ENCODE measurements at regions not wholly inside any gene's neighbourhood (a gene's known extent, or its start where the extent isn't known, plus 50 kb on each side); places are given as distances from the start of the nearest gene placed in this dataset.
A peak's percentile ranks its signal among the peaks of the same experiment; 100 is the strongest.

DNA sequence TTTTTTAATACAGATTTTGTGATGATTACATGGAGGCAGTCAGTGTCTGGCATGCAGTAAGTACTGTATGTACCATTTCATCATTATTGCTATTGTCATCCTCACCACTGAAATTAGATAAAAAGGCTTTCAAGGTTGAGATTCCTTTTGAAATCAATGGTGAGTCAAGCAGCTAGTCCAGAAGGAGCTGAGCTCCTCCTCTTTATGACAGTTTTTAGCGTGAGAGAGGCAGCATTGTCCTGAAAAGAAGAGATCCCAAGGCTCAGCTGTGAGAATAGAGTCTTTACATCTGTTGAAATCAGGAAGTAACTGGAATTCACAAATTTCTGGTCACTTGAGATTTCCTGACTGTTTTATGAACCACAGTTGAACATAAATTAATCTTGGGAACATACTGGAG, 161.9 kb downstream of the PAX1 start:
- no peak for ATAC-seq
- no peak for DNase-seq
- intact Hi-C loops (cut with DNase I), result no loop called here

DNA sequence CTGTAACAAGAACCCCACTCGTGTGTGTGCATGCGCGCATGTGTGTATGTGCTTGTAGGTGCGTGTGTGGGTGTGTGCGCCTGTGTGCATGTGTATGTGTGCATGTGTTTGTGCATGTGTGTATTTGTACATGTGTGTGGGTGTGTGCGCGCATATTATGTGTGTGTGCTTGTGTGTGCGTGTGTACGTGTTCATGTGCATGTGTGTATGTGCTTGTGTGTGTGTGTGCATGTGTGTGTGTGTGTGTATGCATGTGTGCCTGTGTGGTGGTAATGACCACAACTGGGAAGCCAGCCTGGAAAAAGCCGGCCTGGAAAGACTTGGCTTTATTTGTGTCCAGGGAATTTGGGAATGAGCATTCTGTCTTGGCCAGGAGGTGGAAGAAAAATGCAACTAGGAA, 157.5 kb downstream of the PAX1 start:
- ATAC-seq (no peak), DNase-seq (no peak)
- intact Hi-C loops (cut with DNase I), result no loop called here

DNA sequence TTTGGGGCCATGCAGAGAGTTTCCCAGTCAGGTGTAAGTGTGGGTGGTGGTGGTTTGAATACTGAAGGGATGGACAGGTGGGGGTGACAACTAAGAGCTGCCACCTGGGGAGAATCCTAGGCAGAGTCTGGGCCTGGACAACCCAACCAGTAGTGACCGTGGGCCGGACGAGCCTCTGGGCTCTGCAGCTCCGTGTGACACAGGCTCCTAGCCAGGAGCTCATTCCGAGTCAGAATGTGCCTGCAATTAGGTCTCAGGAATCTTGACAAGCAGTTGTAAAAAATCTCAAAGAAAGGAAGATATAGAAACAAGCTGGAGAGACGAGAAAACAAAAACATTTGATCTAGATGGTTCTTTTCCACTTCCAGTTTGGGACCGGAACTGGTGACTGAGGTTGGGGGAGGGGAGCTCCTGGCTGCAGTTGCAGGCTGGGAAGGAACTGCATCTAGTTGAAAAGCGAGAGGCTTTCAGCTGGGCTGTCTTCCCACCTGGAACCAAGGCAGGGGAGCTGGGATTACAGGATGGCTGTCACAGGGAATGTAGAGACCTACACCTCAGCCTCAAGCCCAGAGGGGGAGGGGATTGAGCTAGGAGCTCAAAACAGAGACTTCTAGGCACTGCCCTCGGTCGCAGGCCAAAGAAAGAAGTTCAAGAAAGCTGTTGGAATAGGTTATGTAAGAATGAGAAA, 156.9 kb downstream of the PAX1 start:
- DNase-seq (no peak), ATAC-seq (no peak)
- intact Hi-C loops (cut with DNase I), result no loop called here

DNA sequence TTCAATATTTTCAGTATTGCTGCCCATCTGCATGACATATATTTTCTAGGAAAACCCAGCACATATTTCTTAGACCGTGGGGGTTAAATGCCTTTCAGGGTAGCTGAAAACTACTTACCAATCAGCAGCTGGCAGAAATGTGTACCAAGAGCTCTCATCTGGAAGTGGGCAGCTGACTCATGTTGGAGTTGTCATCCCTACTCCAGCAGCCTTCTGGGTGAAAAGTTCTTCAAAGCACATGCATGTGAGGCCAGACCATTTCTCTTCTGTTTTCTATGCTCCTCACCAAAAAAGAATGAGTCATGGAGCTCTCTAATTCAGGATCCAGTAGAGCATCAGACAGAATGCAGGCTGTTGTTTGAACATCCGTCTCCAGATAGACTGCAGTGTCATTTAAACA, 135.5 kb downstream of the PAX1 start:
- DNase-seq (no peak), ATAC-seq (no peak)
- intact Hi-C loops (cut with DNase I), result no loop called here

DNA sequence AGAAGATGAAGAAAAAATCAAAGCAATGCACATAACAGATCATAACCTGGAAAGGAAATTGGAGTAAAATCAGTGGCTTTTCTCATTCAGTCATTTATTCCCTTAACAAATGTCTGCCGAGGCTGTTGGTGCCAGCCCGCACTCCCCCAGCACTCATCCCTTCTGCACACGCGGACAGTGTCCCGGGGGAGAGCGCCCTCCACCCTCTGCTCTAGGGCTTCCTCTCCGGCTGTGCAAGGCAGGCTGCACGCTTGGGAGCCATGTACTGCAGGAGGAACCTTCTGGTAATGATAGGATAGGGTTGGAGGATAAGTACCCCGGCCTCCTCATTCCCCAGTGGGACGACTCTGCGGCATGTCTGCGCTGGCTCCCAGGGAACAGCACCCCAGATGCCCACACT, 134.5 kb downstream of the PAX1 start:
- ATAC-seq (no peak), DNase-seq (no peak)
- intact Hi-C loops (cut with DNase I), result loop anchor here in 1 of 2 donors (10.0 kb wide), 1 partner anchor 65 kb away; no protein-coding TSS in a partner anchor

DNA sequence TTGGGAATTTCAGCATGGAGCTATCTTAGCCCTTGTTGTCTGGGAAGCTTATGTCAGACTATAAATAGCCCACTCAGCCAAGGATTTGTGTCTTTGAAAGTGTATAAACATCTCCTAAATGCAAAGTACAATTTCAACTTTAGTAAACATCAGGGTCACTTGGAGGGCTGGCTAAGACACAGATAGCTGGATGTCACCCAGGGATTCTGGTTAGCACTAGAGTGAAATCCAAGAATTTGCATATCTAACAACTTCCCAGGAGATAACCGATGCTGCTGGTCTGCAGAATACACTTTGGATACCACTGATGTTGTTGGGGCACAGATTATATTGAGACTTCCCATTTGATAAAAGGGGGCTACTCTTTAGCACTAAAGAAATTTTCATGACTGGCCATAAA, 130.9 kb downstream of the PAX1 start:
- ATAC-seq (no peak), DNase-seq (no peak)
- intact Hi-C loops (cut with DNase I), result loop anchor here in 1 of 2 donors (10.0 kb wide), 1 partner anchor 62 kb away; no protein-coding TSS in a partner anchor

DNA sequence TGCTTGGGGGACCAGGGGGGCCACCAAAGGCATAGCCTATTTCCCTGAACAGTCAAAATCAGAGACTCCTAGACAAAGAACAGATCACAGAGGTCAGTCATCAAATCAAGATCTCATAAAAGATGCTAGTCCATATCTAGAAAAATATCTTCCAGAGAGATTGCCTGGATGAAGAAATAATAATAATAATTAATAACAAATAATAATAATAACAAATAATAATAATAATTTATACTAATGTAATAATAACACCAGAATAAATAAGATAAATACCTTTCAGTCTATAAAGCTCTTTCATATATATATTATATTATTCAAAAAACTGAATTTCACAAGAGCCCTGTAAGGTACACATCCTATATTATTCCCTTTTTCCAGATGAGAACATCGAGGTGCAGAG, 129.6 kb downstream of the PAX1 start:
- intact Hi-C loops (cut with DNase I), result loop anchor here in 1 of 2 donors (10.0 kb wide), 1 partner anchor 60 kb away; no protein-coding TSS in a partner anchor
- ATAC-seq, result no peak
- DNase-seq, result no peak

DNA sequence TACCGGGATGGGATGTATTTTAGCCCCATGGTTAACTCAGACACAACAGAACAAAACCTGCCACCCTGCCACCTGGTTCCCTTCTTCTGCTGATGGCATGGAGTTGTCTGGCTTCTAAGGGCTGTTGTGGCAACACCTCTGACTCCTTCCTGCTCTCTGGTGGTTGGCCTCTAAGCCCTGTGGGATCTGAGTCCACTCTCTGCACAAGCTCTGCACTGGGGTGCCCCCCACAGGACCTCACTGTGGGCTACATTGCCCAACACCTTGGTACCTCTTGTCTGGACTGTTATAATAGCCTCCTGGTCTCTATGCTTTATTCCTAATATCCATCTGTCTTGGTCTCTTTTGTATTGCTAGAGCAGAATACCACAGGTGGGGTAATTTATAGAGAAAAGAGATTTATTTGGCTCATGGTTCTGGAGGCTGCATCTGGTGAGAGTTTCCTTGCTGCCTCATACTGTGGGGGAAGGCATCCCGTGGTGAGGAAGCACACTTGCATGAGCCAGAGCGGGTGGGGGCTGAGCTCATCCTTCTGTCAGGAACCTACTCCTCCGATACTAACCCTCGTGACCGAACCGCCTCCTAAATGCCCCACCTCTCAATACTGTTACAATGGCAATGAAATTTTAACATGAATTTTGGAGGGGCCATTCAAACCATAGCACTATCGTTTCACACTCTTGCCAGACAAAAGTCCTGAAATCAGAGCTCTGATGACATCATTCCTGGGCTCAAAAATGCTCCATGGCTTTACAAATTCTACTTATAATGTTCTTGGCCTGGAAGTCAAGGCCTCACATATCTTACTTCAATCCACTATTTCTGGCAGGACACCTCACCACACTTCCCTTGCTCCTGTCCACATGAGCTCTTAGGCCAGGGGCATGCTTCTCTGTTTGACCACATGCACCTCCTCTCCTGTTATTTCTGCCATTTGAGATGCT, 127.2 kb downstream of the PAX1 start:
- ATAC-seq, result peak in 1 of 2 donors; percentile 25
- intact Hi-C loops (cut with DNase I), result loop anchor here in 1 of 2 donors (10.0 kb wide), 1 partner anchor 58 kb away; no protein-coding TSS in a partner anchor
- no peak for DNase-seq

DNA sequence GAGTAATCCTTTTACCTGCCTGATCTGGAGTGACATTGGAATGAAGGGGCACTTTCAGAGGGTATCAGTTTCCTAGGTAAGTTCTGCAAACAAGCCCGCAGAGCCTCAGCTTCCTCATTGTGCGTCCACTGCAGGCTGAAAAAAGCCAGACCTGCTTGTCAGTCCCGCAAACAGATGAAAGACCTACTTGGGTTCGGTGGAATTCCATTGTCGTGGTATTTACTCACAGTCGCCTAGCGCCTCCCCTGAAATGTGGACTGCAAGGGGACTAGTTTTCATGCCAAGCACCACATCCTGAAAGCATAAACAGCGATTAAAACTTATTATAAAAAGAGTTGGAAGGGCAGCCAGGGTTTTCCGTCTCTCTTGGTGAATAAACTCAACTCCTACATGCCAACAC, 121.5 kb downstream of the PAX1 start:
- intact Hi-C loops (cut with DNase I), result no loop called here
- DNase-seq, result no peak
- ATAC-seq, result no peak

DNA sequence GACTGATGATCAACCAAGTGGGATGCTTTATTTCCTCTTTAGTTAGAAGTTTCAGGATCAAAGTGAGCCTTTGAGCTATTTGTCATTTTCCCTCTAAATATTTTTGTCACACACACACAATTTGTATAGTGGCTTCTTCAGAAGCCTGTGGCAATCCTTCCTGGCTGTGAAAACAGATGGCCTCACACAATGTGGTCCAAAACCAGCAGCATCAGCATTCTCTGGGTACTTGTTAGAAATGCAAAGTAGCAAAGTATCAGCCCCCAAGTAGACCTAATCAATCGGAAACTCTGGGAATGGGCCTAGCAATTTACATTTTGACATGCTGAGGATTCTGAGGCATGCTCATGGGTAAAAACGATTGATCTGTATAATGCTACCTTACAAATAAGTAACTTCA, 115.9 kb downstream of the PAX1 start:
- intact Hi-C loops (cut with DNase I), result no loop called here
- DNase-seq, result no peak
- no peak for ATAC-seq

DNA sequence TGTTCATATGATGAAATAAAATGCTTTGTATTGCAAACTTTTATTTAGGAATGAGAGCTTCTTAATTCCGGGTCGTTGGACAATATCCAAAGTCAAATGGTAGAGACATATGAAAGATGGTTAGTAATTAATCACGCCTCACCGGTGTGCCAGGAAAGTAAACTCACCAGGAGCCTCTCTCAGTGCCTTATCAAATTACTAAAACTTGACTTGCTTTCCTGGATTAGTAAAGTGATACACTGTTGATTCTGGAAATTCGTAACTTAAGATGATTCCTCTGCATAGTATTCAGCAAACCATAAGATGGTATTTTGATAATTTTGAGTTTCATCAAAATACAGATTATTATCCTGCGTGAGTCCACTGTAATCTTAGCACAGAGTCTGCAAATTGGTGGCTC, 115.2 kb downstream of the PAX1 start:
- intact Hi-C loops (cut with DNase I), result no loop called here
- ATAC-seq (no peak), DNase-seq (no peak)

DNA sequence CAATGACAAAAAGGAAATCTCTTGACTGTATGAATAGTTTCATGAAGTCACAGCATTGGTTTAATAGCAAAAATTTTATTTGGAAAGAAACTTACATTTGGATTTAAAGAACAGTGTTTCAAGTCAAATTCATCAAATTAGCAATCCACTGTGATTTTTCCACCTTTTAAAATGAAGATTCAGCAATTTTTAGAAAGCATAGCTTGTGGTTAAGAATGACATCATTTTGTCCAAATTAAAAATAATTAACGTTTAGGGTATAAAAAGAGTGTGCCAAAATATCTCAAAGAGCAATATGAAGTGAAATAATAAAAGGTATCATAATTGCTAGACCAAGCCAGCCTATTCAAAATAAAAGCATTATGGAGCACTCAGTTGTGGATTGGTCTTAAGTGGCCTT, 114.6 kb downstream of the PAX1 start:
- DNase-seq, result no peak
- ATAC-seq, result no peak
- intact Hi-C loops (cut with DNase I), result no loop called here

DNA sequence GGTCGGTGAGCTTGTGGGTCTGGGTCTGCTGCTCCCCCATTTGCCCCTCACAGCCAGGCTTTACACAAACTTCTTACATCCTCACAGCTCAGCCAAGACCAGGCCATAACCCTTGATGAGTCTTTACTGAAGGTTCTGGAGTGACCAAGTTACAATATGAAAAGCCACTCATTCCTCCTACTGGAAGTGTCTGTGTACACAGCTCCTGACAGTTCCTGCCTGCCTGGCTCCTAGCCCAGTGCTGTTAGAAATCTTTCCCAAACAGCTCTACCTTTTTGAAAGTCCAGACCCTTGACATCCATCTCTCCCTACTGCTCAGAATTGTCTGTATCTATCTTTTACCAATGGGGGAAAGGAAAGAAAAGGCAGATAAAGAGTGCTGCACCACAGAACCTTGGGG, 106.9 kb downstream of the PAX1 start:
- DNase-seq, result no peak
- ATAC-seq, result no peak
- intact Hi-C loops (cut with DNase I), result loop anchor here in 1 of 2 donors (5.0 kb wide), 1 partner anchor 295 kb away; no protein-coding TSS in a partner anchor

DNA sequence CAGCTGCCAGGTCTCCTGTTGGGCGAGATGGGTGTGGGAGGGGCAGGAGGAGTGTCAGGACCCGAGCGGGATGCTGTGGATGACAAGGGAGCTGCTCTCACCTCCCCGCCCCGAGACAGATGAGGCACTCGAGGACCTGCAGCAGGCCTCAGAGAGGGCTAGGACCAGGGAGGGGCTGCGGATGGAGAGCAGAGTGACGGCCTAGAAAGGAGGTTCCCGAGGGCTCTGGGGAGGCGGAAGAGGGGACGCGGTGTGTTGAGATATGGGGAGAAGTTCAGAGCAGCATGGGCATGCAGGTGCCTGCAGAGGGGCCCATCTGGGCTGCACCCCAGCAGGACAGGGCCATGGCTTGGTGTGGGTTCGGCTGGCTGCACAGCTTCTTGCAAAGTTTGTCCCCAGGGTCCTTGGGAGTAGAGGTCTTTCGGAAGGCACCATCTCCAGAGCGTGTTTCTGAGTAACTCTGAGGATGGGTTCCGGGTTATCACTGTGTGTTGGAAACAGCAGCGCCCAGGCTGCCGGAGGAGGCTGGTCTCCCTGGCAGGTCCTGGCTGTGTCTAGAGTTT, 104.6 kb downstream of the PAX1 start:
- ATAC-seq, result no peak
- intact Hi-C loops (cut with DNase I), result loop anchor here in 1 of 2 donors (5.0 kb wide), 1 partner anchor 297 kb away; no protein-coding TSS in a partner anchor
- DNase-seq, result no peak

DNA sequence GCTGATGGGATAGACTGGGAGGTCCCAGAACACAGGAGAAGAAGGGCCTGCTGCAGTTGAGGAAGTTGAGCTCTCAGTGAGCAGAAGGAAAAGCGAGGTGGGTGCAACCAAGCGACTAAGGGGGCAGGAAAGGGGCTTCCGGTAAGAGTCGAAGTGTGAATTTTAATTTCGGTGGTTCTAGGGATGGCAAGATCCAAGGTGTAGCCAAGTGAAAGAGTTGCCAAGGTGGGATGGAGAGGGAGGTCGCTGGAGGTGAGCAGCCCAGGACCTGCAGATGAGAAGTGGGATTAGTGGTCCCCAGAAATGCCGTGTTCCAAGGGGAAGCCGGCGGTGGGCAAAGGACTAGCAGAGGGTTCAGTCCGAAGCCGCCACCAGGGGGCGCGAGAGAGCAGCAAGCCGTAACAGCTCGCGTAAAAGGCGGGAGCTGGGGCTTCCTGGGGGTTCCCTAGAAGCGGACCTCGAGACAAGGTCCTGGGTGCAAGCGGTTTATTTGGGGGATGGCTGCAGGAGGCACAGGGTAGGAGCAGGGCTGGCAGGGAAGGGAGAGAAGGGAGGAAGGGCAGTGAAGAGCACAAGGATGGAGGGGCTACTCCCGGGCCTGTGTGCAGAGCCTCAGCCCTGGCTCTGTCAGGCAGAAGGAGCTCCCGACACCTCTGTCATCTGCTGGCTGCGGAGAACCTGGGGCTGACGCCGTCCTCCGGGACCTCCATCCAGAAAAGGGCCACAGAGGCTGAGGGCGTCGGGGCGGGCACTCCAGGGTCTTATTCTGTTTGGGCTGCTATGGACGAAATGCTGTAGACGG, 103.6 kb downstream of the PAX1 start:
- peak; percentile 19 to 34 for ATAC-seq
- intact Hi-C loops (cut with DNase I), result no loop called here
- DNase-seq, result peak; percentile 48

DNA sequence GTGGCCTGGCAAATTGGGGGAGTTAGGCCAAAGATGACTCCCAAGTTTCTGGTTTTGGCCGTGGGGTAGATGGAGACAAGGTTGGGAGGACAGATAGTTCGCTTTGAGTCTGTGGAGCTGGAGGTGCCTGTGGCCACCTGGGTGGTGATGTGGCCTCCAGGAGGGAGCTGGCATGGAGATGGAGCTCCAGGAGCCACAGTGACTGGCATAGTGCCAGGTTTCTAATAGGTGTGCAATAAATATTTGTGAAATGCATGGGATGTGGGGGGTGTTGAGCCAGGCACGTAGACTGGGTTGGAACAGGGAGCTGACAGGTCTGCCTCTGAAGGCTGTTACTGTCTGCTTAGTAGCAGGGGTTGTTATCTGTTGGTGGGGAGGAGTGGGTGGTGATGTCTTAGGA, 102.7 kb downstream of the PAX1 start:
- intact Hi-C loops (cut with DNase I), result no loop called here
- ATAC-seq, result no peak

DNA sequence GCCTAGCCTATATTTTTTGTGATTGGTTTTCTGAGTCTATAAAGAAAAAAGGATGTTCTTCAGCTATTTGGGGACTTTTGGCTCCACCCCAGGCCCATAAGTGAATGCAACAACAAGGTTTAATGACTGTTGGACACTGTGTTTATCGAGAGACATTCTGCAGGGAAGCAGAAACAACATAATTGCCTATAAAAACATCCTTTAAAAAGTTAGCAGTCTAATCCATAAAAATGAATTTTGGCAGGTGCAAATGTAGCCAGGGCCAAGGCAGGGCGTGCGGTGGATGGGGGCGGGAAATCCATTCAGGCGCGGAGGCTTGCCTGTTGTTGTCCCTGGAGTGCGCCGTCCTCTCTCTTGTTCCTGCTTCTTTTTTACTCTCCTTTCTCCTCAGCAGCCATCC, 99.3 kb downstream of the PAX1 start:
- intact Hi-C loops (cut with DNase I), result no loop called here
- DNase-seq (no peak), ATAC-seq (no peak)

More for the DNA sequence above, 102.7 kb downstream of the PAX1 start:
- DNase-seq, result no peak

DNA sequence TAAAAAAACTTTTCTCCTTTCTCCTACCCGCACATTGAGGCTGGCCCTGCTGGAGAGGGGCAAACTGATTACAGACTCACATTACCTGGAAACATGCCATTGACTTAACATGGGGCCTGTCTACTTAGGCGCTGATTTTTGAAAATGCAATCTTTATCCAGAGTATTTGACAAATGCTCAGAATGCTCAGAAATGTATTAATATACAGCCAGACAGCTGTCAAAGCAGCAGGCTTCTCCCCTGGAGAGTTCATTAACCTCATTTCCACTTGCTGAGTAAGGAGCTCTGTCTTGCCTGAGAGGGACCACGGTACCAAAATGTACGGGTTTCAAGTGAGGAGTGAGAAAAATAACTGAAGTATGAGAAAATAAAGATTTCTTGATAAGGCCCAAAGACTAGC, 95.7 kb downstream of the PAX1 start:
- intact Hi-C loops (cut with DNase I), result no loop called here
- DNase-seq, result no peak
- ATAC-seq, result no peak

DNA sequence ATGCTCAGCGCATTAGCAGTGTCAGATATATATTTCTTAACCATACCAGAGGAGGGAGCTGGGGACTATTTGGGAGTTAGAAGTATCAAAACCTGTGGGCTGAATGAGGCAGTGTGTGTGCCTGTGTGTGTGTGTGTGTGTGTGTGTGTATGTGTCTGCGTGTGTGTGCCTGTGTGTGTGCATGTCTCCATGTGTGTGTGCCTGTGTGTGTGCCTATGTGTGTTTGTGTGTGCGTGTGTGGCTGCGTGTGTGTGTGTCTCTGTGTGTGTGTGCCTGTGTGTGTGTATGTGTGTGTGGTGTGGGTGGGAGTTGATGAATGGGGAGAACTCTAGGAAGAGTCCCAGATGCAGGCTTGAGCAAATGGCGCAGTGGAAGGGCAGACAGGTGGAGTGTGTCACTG, 92.9 kb downstream of the PAX1 start:
- no peak for ATAC-seq
- intact Hi-C loops (cut with DNase I), result no loop called here
- DNase-seq, result no peak
